Astrocyte (in vitro differentiated cells and primary cell): ENCODE measurements at regions not wholly inside any gene's neighbourhood (a gene's known extent, or its start where the extent isn't known, plus 50 kb on each side); places are given as distances from the start of the nearest gene placed in this dataset. TPM values are rescaled to one million over a fixed set of nuclear protein-coding genes. Genes with fewer than 3 reads are reported as not detected.

Experiments
- DNase-seq: peaks from one replicate; pipeline ENCODE4 v3.0.0-alpha.2; 2010; ENCODE audit warnings: low read depth
- FAIRE-seq: peaks from 2 replicates; lab custom pipeline; 2011; peaks lifted over from hg19 to GRCh38; lab: Jason Lieb, UNC
- H2AFZ ChIP-seq: 2 replicates; pipeline ENCODE4 v1.6.0; 2012; ENCODE audit warnings: low read depth, low read length, inconsistent platforms
- H3K27ac ChIP-seq: 2 replicates; pipeline ENCODE4 v1.5.1; 2011; ENCODE audit warnings: low read depth, low read length, inconsistent platforms
- H3K27me3 ChIP-seq: 2 replicates; pipeline ENCODE4 v1.6.0; 2011; ENCODE audit warnings: low read length, inconsistent platforms; ENCODE audit not compliant: insufficient read depth
- H3K36me3 ChIP-seq: 2 replicates; pipeline ENCODE4 v1.5.1; 2011; ENCODE audit warnings: low read length, inconsistent platforms; ENCODE audit not compliant: insufficient read depth
- H3K4me1 ChIP-seq: 2 replicates; pipeline ENCODE4 v1.5.1; 2011; ENCODE audit warnings: low read length, inconsistent platforms; ENCODE audit not compliant: insufficient read depth
- H3K4me2 ChIP-seq: 2 replicates; pipeline ENCODE4 v1.6.0; 2012; ENCODE audit warnings: low read length, inconsistent platforms
- H3K4me3 ChIP-seq: 2 replicates; pipeline ENCODE4 v1.5.1; 2011; ENCODE audit warnings: low read depth, mild to moderate bottlenecking, low read length, inconsistent platforms; ENCODE audit not compliant: insufficient read depth
- H3K79me2 ChIP-seq: 2 replicates; pipeline ENCODE4 v1.6.0; 2012; ENCODE audit warnings: mild to moderate bottlenecking, low read length, inconsistent platforms; ENCODE audit not compliant: insufficient read depth
- H3K9ac ChIP-seq: 2 replicates; pipeline ENCODE4 v1.6.0; 2012; ENCODE audit warnings: mild to moderate bottlenecking, low read length, inconsistent platforms
- H3K9me3 ChIP-seq: 2 replicates; pipeline ENCODE4 v1.5.1; 2012; ENCODE audit warnings: low read depth, mild to moderate bottlenecking, low read length, inconsistent platforms; ENCODE audit not compliant: insufficient read depth
- H4K20me1 ChIP-seq: 2 replicates; pipeline ENCODE4 v1.6.0; 2012; ENCODE audit warnings: low read length, inconsistent platforms; ENCODE audit not compliant: insufficient read depth
- H3K27ac Mint-ChIP-seq: one replicate; pipeline ENCODE4 v1.8.0; 2021; ENCODE audit warnings: mild to moderate bottlenecking, mixed read lengths; ENCODE audit not compliant: unreplicated experiment
- H3K27me3 Mint-ChIP-seq: one replicate; pipeline ENCODE4 v1.8.0; 2021; ENCODE audit warnings: low read depth, mixed read lengths; ENCODE audit not compliant: unreplicated experiment
- H3K36me3 Mint-ChIP-seq: one replicate; pipeline ENCODE4 v1.8.0; 2021; ENCODE audit warnings: low read depth, mixed read lengths; ENCODE audit not compliant: unreplicated experiment
- H3K4me1 Mint-ChIP-seq: one replicate; pipeline ENCODE4 v1.8.0; 2021; ENCODE audit warnings: low read depth, mixed read lengths; ENCODE audit not compliant: unreplicated experiment
- H3K4me3 Mint-ChIP-seq: one replicate; pipeline ENCODE4 v1.8.0; 2021; ENCODE audit warnings: mild to moderate bottlenecking, moderate library complexity, mixed read lengths; ENCODE audit not compliant: unreplicated experiment
- H3K9me3 Mint-ChIP-seq: one replicate; pipeline ENCODE4 v1.8.0; 2021; ENCODE audit warnings: mild to moderate bottlenecking, mixed read lengths; ENCODE audit not compliant: unreplicated experiment
- CTCF ChIP-seq: IDR thresholded peaks from 2 replicates; pipeline ENCODE4 v1.5.1; 2011; ENCODE audit warnings: low read depth, mild to moderate bottlenecking, inconsistent platforms, low read length, moderate library complexity; ENCODE audit not compliant: insufficient read depth
- EZH2 ChIP-seq: IDR thresholded peaks from 2 replicates; pipeline ENCODE4 v1.6.1; 2012; ENCODE audit warnings: mild to moderate bottlenecking, low read length, inconsistent platforms; ENCODE audit not compliant: insufficient read depth
- microRNA-seq: library from miRNA; unstranded; fragments of <30 nt; microRNA quantifications from one replicate; pipeline ENCODE4 v1.2.0, GENCODE V29; 2020

- DNase-seq (no peak), FAIRE-seq (no peak)
- no peak for TF ChIP-seq EZH2
- TF ChIP-seq CTCF, result no peak
- H3K36me3 Mint-ChIP-seq, result peaks cover 2% of the 10 kb centered on the region
- no peak overlapping the region for H3K4me2 ChIP-seq
- H3K4me1 ChIP-seq, result peaks cover 7% of the 10 kb centered on the region
- H4K20me1 ChIP-seq, result no peaks in the 10 kb centered on the region
- H3K4me3 ChIP-seq, result no peak overlapping the region
- no peaks in the 10 kb centered on the region for H3K79me2 ChIP-seq
- no peaks in the 10 kb centered on the region for H3K27me3 Mint-ChIP-seq
- H2AFZ ChIP-seq, result no peak overlapping the region
- H3K9ac ChIP-seq, result no peak overlapping the region
- no peaks in the 10 kb centered on the region for H3K36me3 ChIP-seq
- no peaks in the 10 kb centered on the region for H3K9me3 Mint-ChIP-seq
- H3K4me1 Mint-ChIP-seq, result peaks cover 19% of the 10 kb centered on the region
- no peaks in the 10 kb centered on the region for H3K9me3 ChIP-seq
- no peak overlapping the region for H3K4me3 Mint-ChIP-seq
- H3K27me3 ChIP-seq, result no peaks in the 10 kb centered on the region
- H3K27ac ChIP-seq, result no peak overlapping the region
- H3K27ac Mint-ChIP-seq, result no peak overlapping the region
These were observed 64.8 kb upstream of the ADCY2 start for GRCh38 chr5:7331131-7331530.

Small RNA genes lying in the stretch of these regions (microRNA-seq; reads per million reads assigned to microRNA genes)
- gene MIR4278, result not detected
